ENCODE measurements at regions not wholly inside any gene's neighbourhood (a gene's known extent, or its start where the extent isn't known, plus 50 kb on each side); places are given as distances from the start of the nearest gene placed in this dataset.
A peak's percentile ranks its signal among the peaks of the same experiment; 100 is the strongest.

- DNase-seq (ENCODE audit: low read depth in 2 of 2) = no peak
Observed at GRCh38 chr14:73782623-73783022, 68.4 kb upstream of the PNMA1 start.

GRCh38 chr14:73780896-73781295 lies 66.7 kb upstream of the PNMA1 start:
- DNase-seq (ENCODE audit: low read depth in 2 of 2) = no peak

- DNase-seq (ENCODE audit: low read depth in 2 of 2) = no peak
Observed at GRCh38 chr14:73780391-73780790, 66.2 kb upstream of the PNMA1 start.

GRCh38 chr14:73778736-73779135 lies 64.6 kb upstream of the PNMA1 start:
- no peak for DNase-seq (ENCODE audit: low read depth in 2 of 2)

- DNase-seq (ENCODE audit: low read depth in 2 of 2) = no peak
Observed at GRCh38 chr14:73777420-73777819, 63.2 kb upstream of the PNMA1 start.

- DNase-seq (ENCODE audit: low read depth in 2 of 2) = no peak
Observed at GRCh38 chr14:73776194-73776537, 62.0 kb upstream of the PNMA1 start.

- no peak for DNase-seq (ENCODE audit: low read depth in 2 of 2)
Observed at GRCh38 chr14:73775339-73776193, 61.4 kb upstream of the PNMA1 start.

GRCh38 chr14:73774671-73775070 lies 60.5 kb upstream of the PNMA1 start:
- DNase-seq (ENCODE audit: low read depth in 2 of 2) = no peak

- DNase-seq (ENCODE audit: low read depth in 2 of 2) = no peak
Observed at GRCh38 chr14:73774241-73774570, 60.0 kb upstream of the PNMA1 start.

- DNase-seq (ENCODE audit: low read depth in 2 of 2) = no peak
Observed at GRCh38 chr14:73773441-73774240, 59.5 kb upstream of the PNMA1 start.

GRCh38 chr14:73771848-73772638 lies 57.9 kb upstream of the PNMA1 start:
- peak in 1 of 2 donors; percentile 55 for DNase-seq (ENCODE audit: low read depth in 2 of 2)

GRCh38 chr14:73770977-73771847 lies 57.0 kb upstream of the PNMA1 start:
- DNase-seq (ENCODE audit: low read depth in 2 of 2) = no peak

- no peak for DNase-seq (ENCODE audit: low read depth in 2 of 2)
Observed at GRCh38 chr14:73768107-73768506, 53.9 kb upstream of the PNMA1 start.

GRCh38 chr14:73764406-73765280 lies 50.5 kb upstream of the PNMA1 start:
- DNase-seq (ENCODE audit: low read depth in 2 of 2) = no peak
